ENCODE measurements at regions not wholly inside any gene's neighbourhood (a gene's known extent, or its start where the extent isn't known, plus 50 kb on each side); places are given as distances from the start of the nearest gene placed in this dataset.

DNA sequence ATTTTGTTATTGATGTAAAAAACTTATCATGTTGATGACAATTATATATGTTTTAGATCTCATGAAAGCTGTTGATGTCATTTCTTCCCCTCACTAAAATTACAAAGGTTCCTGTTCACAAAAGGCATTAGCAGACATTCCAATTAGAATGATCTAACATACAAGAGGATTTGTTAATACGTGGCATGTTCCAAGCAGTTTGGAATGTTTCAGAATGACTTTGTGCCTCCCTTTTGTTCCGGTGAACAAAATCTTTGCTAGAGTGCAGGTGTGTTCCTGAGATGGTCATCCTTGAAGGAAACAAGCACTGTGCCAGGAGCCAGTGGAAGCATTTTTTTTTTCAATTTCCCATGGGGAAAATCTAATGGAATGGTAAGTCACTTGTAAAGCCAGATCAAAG lies 108.0 kb upstream of the KCTD3 start:
- TF ChIP-seq, protein P1, sequence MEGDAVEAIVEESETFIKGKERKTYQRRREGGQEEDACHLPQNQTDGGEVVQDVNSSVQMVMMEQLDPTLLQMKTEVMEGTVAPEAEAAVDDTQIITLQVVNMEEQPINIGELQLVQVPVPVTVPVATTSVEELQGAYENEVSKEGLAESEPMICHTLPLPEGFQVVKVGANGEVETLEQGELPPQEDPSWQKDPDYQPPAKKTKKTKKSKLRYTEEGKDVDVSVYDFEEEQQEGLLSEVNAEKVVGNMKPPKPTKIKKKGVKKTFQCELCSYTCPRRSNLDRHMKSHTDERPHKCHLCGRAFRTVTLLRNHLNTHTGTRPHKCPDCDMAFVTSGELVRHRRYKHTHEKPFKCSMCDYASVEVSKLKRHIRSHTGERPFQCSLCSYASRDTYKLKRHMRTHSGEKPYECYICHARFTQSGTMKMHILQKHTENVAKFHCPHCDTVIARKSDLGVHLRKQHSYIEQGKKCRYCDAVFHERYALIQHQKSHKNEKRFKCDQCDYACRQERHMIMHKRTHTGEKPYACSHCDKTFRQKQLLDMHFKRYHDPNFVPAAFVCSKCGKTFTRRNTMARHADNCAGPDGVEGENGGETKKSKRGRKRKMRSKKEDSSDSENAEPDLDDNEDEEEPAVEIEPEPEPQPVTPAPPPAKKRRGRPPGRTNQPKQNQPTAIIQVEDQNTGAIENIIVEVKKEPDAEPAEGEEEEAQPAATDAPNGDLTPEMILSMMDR (IDR thresholded peaks at IDR 0.05): no peak
- no peak for TF ChIP-seq POLR2AphosphoS5 (IDR thresholded peaks at IDR 0.05)
- no peak for TF ChIP-seq POLR2A (IDR thresholded peaks at IDR 0.05)

All from transverse colon (tissue), 4 donors.